GM23338 (cell line): ENCODE measurements at regions not wholly inside any gene's neighbourhood (a gene's known extent, or its start where the extent isn't known, plus 50 kb on each side); places are given as distances from the start of the nearest gene placed in this dataset.

Source experiments
- ATAC-seq: fragments of 200-7000 bp; cut with Tn5 transposase; 3 replicates; pipeline ENCODE4 v1.9.1; 2020
- DNase-seq: peaks from one replicate; pipeline ENCODE4 v3.0.0-alpha.2; 2015; ENCODE audit warnings: low spot score
- H2AFZ ChIP-seq: fragments of 200-600 bp; sonication (generic); 2 replicates; pipeline ENCODE4 v1.8.0; 2016; ENCODE audit warnings: antibody characterized with exemption, mild to moderate bottlenecking, moderate library complexity
- H3F3A ChIP-seq: fragments of 200-600 bp; sonication (generic); replicated peaks from 2 replicates; pipeline ENCODE4 v1.8.0; 2017; ENCODE audit warnings: antibody characterized with exemption, mixed run types, low read depth
- H3K27ac ChIP-seq: fragments of 200-600 bp; sonication (generic); 2 replicates; pipeline ENCODE4 v1.6.1; 2016; ENCODE audit warnings: low read depth
- H3K27me3 ChIP-seq: fragments of 200-600 bp; sonication (generic); 2 replicates; pipeline ENCODE4 v1.8.0; 2016; ENCODE audit warnings: mild to moderate bottlenecking, mixed run types, moderate library complexity; ENCODE audit not compliant: insufficient read depth
- H3K36me3 ChIP-seq: fragments of 200-600 bp; sonication (generic); 2 replicates; pipeline ENCODE4 v1.8.0; 2016; ENCODE audit warnings: mild to moderate bottlenecking; ENCODE audit not compliant: insufficient read depth
- H3K4me1 ChIP-seq: fragments of 200-600 bp; sonication (generic); 2 replicates; pipeline ENCODE4 v1.8.0; 2016; ENCODE audit warnings: mild to moderate bottlenecking, moderate library complexity; ENCODE audit not compliant: insufficient read depth
- H3K4me2 ChIP-seq: fragments of 200-600 bp; sonication (generic); 2 replicates; pipeline ENCODE4 v1.7.1; 2017; ENCODE audit warnings: mixed run types
- H3K4me3 ChIP-seq: fragments of 200-600 bp; sonication (generic); 2 replicates; pipeline ENCODE4 v1.6.1; 2016; ENCODE audit warnings: mixed run types
- H3K79me2 ChIP-seq: fragments of 200-600 bp; sonication (generic); replicated peaks from 2 replicates; pipeline ENCODE4 v1.8.0; 2017; ENCODE audit warnings: mild to moderate bottlenecking; ENCODE audit not compliant: insufficient read depth
- H3K9me2 ChIP-seq: fragments of 200-600 bp; sonication (generic); 2 replicates; pipeline ENCODE4 v1.8.0; 2017; ENCODE audit not compliant: insufficient read depth
- H4K20me1 ChIP-seq: fragments of 200-600 bp; sonication (generic); replicated peaks from 2 replicates; pipeline ENCODE4 v1.8.0; 2017; ENCODE audit warnings: mild to moderate bottlenecking; ENCODE audit not compliant: insufficient read depth
- H3K27ac Mint-ChIP-seq: 2 replicates; pipeline ENCODE4 v1.8.0; 2020; ENCODE audit warnings: inconsistent platforms, mild to moderate bottlenecking, moderate library complexity, mixed read lengths
- H3K27me3 Mint-ChIP-seq: 3 replicates; pipeline ENCODE4 v1.8.0; 2022; ENCODE audit warnings: low read depth, mild to moderate bottlenecking, moderate library complexity, mixed read lengths, inconsistent platforms; ENCODE audit not compliant: insufficient read depth, poor library complexity
- H3K36me3 Mint-ChIP-seq: 3 replicates; pipeline ENCODE4 v1.8.0; 2021; ENCODE audit warnings: low read depth, mild to moderate bottlenecking, inconsistent platforms, moderate library complexity, mixed read lengths
- H3K4me1 Mint-ChIP-seq: 3 replicates; pipeline ENCODE4 v1.8.0; 2020; ENCODE audit warnings: mild to moderate bottlenecking, inconsistent platforms, mixed read lengths
- H3K4me3 Mint-ChIP-seq: 3 replicates; pipeline ENCODE4 v1.8.0; 2021; ENCODE audit warnings: moderate library complexity, mild to moderate bottlenecking, inconsistent platforms, mixed read lengths
- H3K9me3 Mint-ChIP-seq: 3 replicates; pipeline ENCODE4 v1.8.0; 2020; ENCODE audit warnings: moderate library complexity, mild to moderate bottlenecking, inconsistent platforms, mixed read lengths
- CREB1 ChIP-seq: fragments of 250-450 bp; sonication (Bioruptor Pico); IDR thresholded peaks from 2 replicates; pipeline ENCODE4 v1.5.0; 2020; ENCODE audit warnings: low read depth, mild to moderate bottlenecking, moderate library complexity
- CTCF ChIP-seq, 2 experiments: fragments of 200-600 bp in 1 of 2; sonication (generic) in 1 of 2; conservative IDR thresholded peaks; 2 replicates each; pipeline versions ENCODE4 v1.5.1 to v1.6.1; 2016 to 2017; ENCODE audit warnings: antibody characterized with exemption in 2 of 2, low read depth in 2 of 2, mild to moderate bottlenecking in 2 of 2, moderate library complexity in 1 of 2
- ETS1 ChIP-seq: IDR thresholded peaks from 2 replicates; pipeline ENCODE4 v1.6.1; 2016; ENCODE audit warnings: antibody characterized with exemption
- EZH2 ChIP-seq: fragments of 200-600 bp; sonication (generic); IDR thresholded peaks from one replicate; pipeline ENCODE4 v1.8.0; 2017; ENCODE audit warnings: antibody characterized with exemption, mild to moderate bottlenecking, low read depth; ENCODE audit not compliant: unreplicated experiment
- EZH2phosphoT487 ChIP-seq: fragments of 200-600 bp; sonication (generic); IDR thresholded peaks from one replicate; pipeline ENCODE4 v1.8.1; 2018; ENCODE audit warnings: antibody characterized with exemption; ENCODE audit not compliant: unreplicated experiment
- JUNB ChIP-seq: IDR thresholded peaks from one replicate; pipeline ENCODE4 v1.6.1; 2016; ENCODE audit warnings: antibody characterized with exemption; ENCODE audit not compliant: unreplicated experiment
- NANOG ChIP-seq: IDR thresholded peaks from 2 replicates; pipeline ENCODE4 v1.6.1; 2016; ENCODE audit warnings: antibody characterized with exemption, borderline replicate concordance
- POLR2AphosphoS5 ChIP-seq: IDR thresholded peaks from 2 replicates; pipeline ENCODE4 v1.6.1; 2016; ENCODE audit warnings: antibody characterized with exemption, low read depth
- STAT1 ChIP-seq: IDR thresholded peaks from one replicate; pipeline ENCODE4 v1.6.1; 2016; ENCODE audit warnings: antibody characterized with exemption; ENCODE audit not compliant: unreplicated experiment
- ZNF114 ChIP-seq: fragments of 250-450 bp; sonication (Bioruptor Pico); IDR thresholded peaks from 2 replicates; pipeline ENCODE4 v1.5.0; 2020; ENCODE audit warnings: mild to moderate bottlenecking, moderate library complexity
- ZNF331 ChIP-seq: fragments of 250-450 bp; sonication (Bioruptor Pico); IDR thresholded peaks from 2 replicates; pipeline ENCODE4 v1.5.0; 2020; ENCODE audit warnings: low read depth, mild to moderate bottlenecking, moderate library complexity
- TF ChIP-seq, protein P1 (sequence below): fragments of 250-450 bp; sonication (Bioruptor Pico); IDR thresholded peaks from 2 replicates; pipeline ENCODE4 v1.5.0; 2020; ENCODE audit warnings: mild to moderate bottlenecking, moderate library complexity
- TF ChIP-seq, protein P2 (sequence below): IDR thresholded peaks from one replicate; pipeline ENCODE4 v1.6.1; 2018; ENCODE audit warnings: antibody characterized with exemption; ENCODE audit not compliant: unreplicated experiment

DNA sequence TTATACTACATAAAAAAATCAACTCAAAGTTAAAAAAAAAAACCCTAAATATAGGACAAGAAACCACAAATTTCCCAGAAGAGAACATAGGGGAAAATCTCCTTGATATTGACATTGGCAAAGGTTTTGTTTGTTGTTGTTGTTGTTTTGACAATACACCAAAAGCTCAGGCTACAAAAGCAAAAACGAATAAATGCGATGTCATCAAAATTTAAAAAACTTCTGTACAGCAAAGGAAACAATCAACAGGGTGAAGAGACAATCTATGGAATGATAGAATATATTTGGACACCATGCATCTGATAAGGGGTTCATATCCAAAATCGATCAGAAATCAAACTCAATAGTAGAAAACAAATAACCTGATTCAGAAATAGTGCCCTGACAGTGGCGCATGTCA lies 65.0 kb upstream of the L3MBTL4 start:
- H3K27me3 Mint-ChIP-seq, result peaks cover 3% of the 10 kb centered on the region
- no peaks in the 10 kb centered on the region for H4K20me1 ChIP-seq
- peaks cover 6% of the 10 kb centered on the region; the same call in 2 of the 3 replicates for H3K4me1 Mint-ChIP-seq
- no peak overlapping the region for H3K4me3 Mint-ChIP-seq
- H2AFZ ChIP-seq, result no peak overlapping the region
- no peaks in the 10 kb centered on the region for H3K27me3 ChIP-seq
- H3K4me1 ChIP-seq, result no peaks in the 10 kb centered on the region
- H3K9me3 Mint-ChIP-seq, result no peaks in the 10 kb centered on the region
- no peaks in the 10 kb centered on the region for H3K36me3 ChIP-seq
- TF ChIP-seq NANOG (no peak), CREB1 (CRISPR knock-in tag) (no peak), POLR2AphosphoS5 (no peak), ZNF331 (CRISPR knock-in tag) (no peak), JUNB (no peak), EZH2 (no peak), ZNF114 (CRISPR knock-in tag) (no peak), ETS1 (no peak), EZH2phosphoT487 (no peak), CTCF (conservative IDR thresholded peaks at IDR 0.05; ENCODE audit: low read depth in 2 of 2) (no peak), STAT1 (no peak)
- TF ChIP-seq, protein P1, sequence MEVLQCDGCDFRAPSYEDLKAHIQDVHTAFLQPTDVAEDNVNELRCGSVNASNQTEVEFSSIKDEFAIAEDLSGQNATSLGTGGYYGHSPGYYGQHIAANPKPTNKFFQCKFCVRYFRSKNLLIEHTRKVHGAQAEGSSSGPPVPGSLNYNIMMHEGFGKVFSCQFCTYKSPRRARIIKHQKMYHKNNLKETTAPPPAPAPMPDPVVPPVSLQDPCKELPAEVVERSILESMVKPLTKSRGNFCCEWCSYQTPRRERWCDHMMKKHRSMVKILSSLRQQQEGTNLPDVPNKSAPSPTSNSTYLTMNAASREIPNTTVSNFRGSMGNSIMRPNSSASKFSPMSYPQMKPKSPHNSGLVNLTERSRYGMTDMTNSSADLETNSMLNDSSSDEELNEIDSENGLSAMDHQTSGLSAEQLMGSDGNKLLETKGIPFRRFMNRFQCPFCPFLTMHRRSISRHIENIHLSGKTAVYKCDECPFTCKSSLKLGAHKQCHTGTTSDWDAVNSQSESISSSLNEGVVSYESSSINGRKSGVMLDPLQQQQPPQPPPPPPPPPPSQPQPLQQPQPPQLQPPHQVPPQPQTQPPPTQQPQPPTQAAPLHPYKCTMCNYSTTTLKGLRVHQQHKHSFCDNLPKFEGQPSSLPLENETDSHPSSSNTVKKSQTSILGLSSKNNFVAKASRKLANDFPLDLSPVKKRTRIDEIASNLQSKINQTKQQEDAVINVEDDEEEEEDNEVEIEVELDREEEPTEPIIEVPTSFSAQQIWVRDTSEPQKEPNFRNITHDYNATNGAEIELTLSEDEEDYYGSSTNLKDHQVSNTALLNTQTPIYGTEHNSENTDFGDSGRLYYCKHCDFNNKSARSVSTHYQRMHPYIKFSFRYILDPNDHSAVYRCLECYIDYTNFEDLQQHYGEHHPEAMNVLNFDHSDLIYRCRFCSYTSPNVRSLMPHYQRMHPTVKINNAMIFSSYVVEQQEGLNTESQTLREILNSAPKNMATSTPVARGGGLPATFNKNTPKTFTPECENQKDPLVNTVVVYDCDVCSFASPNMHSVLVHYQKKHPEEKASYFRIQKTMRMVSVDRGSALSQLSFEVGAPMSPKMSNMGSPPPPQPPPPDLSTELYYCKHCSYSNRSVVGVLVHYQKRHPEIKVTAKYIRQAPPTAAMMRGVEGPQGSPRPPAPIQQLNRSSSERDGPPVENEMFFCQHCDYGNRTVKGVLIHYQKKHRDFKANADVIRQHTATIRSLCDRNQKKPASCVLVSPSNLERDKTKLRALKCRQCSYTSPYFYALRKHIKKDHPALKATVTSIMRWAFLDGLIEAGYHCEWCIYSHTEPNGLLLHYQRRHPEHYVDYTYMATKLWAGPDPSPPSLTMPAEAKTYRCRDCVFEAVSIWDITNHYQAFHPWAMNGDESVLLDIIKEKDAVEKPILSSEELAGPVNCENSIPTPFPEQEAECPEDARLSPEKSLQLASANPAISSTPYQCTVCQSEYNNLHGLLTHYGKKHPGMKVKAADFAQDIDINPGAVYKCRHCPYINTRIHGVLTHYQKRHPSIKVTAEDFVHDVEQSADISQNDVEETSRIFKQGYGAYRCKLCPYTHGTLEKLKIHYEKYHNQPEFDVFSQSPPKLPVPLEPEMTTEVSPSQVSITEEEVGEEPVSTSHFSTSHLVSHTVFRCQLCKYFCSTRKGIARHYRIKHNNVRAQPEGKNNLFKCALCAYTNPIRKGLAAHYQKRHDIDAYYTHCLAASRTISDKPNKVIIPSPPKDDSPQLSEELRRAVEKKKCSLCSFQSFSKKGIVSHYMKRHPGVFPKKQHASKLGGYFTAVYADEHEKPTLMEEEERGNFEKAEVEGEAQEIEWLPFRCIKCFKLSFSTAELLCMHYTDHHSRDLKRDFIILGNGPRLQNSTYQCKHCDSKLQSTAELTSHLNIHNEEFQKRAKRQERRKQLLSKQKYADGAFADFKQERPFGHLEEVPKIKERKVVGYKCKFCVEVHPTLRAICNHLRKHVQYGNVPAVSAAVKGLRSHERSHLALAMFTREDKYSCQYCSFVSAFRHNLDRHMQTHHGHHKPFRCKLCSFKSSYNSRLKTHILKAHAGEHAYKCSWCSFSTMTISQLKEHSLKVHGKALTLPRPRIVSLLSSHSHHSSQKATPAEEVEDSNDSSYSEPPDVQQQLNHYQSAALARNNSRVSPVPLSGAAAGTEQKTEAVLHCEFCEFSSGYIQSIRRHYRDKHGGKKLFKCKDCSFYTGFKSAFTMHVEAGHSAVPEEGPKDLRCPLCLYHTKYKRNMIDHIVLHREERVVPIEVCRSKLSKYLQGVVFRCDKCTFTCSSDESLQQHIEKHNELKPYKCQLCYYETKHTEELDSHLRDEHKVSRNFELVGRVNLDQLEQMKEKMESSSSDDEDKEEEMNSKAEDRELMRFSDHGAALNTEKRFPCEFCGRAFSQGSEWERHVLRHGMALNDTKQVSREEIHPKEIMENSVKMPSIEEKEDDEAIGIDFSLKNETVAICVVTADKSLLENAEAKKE (CRISPR knock-in tag), result no peak
- TF ChIP-seq, protein P2, sequence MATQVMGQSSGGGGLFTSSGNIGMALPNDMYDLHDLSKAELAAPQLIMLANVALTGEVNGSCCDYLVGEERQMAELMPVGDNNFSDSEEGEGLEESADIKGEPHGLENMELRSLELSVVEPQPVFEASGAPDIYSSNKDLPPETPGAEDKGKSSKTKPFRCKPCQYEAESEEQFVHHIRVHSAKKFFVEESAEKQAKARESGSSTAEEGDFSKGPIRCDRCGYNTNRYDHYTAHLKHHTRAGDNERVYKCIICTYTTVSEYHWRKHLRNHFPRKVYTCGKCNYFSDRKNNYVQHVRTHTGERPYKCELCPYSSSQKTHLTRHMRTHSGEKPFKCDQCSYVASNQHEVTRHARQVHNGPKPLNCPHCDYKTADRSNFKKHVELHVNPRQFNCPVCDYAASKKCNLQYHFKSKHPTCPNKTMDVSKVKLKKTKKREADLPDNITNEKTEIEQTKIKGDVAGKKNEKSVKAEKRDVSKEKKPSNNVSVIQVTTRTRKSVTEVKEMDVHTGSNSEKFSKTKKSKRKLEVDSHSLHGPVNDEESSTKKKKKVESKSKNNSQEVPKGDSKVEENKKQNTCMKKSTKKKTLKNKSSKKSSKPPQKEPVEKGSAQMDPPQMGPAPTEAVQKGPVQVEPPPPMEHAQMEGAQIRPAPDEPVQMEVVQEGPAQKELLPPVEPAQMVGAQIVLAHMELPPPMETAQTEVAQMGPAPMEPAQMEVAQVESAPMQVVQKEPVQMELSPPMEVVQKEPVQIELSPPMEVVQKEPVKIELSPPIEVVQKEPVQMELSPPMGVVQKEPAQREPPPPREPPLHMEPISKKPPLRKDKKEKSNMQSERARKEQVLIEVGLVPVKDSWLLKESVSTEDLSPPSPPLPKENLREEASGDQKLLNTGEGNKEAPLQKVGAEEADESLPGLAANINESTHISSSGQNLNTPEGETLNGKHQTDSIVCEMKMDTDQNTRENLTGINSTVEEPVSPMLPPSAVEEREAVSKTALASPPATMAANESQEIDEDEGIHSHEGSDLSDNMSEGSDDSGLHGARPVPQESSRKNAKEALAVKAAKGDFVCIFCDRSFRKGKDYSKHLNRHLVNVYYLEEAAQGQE, result no peak
- H3K27ac ChIP-seq, result no peak overlapping the region
- H3K4me2 ChIP-seq, result no peak overlapping the region
- H3K9me2 ChIP-seq, result no peaks in the 10 kb centered on the region
- no peaks in the 10 kb centered on the region for H3F3A ChIP-seq
- no peaks in the 10 kb centered on the region for H3K79me2 ChIP-seq
- H3K36me3 Mint-ChIP-seq, result no peaks in the 10 kb centered on the region
- no peak for ATAC-seq
- H3K27ac Mint-ChIP-seq, result no peak overlapping the region
- DNase-seq, result no peak
- H3K4me3 ChIP-seq, result no peak overlapping the region
